ENCODE measurements at regions not wholly inside any gene's neighbourhood (a gene's known extent, or its start where the extent isn't known, plus 50 kb on each side); places are given as distances from the start of the nearest gene placed in this dataset.
"Not testable (repeated sequence)": the region's sequence is repeated elsewhere in the genome, so short reads cannot be mapped to it uniquely, and the experiment has no call there.

DNA sequence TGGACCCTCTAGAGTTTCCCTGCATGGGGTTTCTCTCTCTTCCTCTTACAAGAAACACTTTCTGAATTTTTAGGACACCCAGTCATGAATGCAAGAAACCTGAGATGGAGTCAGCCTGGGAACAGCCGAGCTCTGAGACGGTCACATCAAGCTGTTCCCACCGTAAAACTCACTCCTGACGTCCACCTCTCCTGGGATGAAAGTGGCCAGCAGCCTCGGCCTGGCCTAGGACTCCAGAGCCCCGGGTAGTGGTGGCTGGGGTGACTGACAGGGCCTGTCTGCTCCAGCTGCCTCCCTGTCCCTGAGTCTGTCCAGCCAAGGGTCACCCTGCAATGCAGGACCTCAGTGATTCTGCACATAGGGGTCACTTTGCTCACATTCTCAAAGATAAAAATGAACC is 217.8 kb downstream of the SHOX start:
- DNase-seq (ENCODE audit: low spot score): no peak

DNA sequence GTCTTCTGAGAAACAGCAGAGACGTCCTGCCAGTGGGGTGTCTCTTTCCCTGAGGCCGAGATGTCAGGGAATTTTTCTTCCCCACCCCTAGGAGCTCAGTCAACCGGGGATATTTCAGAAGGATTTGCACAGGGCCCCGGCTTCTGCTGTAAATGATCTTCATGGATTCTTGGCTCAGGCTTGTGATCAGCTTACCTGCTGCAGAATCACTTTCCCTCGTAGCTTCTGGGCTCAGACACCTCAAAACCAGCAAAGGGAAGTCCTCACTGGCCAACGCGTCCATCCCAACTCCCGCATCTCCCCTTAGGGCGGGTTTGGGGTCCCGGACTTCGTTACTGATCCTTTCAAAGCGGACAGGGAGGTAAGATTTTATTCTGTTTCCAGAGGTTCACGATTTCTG is 212.7 kb downstream of the SHOX start:
- DNase-seq (ENCODE audit: low spot score): no peak

DNA sequence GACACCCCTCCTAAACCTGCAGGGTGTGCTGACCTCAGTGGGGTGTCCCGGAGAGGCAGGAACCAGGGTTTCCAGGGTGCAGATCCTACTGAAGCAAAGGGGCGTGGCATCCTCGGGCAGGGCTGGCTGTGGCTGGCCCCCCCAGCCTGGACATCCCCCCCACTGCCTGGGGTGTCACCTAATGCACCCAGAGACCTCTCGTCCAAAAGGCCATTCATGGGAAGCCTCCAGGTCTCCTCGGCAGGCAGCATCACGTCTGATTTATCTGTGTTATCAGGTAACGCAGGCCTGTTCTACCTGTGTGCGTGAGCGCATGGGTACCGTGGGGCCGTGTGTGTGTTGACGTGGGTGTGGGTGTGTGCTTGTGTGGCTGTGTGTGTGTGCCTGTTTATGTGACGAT is 210.0 kb downstream of the SHOX start:
- no peak for DNase-seq (ENCODE audit: low spot score)

DNA sequence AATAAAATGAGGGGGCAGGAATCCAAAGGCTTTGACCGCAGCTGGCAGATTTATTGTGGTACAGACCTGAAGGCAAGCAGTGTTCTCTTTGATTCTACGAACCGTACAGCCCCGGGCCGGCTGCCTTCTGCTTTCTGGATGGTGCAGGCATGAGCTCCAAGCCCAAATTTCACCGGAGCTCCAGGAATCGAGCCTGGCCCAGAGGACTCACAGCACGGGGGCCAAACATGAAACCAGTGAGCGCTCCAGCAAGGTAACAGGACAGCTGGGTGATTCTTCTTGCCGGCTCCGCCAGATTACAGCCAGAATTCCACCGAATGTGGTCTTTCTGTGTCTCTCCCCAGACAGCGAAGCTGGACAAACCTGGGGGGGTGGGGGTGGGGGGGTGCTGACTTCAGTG is 208.1 kb downstream of the SHOX start:
- not testable (repeated sequence) for DNase-seq (ENCODE audit: low spot score)

DNA sequence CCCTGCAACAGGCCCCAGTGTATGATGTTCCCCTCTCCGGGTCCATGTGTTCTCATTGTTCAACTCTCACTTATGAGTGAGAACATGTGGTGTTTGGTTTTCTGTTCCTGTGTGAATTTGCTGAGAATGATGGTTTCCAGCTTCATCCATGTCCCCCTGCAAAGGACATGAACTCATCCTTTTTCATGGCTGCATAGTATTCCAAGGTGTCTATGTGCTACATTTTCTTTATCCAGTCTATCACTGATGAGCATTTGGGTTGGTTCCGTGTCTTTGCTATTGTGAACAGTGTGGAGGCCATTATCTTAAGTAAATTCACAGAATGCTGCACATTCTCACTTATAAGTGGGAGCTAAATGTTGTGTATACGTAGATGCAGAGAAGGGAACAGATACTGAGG is 205.3 kb downstream of the SHOX start:
- DNase-seq (ENCODE audit: low spot score): not testable (repeated sequence)

DNA sequence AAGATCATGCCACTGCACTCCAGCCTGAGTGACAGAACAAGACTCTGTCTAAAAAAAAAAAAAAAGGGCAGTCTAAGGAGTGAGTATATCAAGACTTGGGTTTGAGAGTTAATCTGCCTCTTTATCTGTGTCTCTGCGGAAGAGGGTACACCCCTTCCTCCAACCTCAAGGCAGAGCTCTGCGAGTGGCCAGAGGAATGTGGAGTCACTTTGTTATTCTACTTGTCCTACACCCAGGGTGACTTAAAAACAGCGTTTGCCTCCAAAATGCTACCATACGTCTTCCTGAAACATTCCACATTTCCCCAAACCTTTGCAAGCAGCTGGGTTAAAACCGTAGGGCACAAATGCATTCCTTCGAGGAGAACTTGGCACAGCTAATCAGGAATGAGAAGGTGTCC is 199.9 kb downstream of the SHOX start:
- no peak for DNase-seq (ENCODE audit: low spot score)

DNA sequence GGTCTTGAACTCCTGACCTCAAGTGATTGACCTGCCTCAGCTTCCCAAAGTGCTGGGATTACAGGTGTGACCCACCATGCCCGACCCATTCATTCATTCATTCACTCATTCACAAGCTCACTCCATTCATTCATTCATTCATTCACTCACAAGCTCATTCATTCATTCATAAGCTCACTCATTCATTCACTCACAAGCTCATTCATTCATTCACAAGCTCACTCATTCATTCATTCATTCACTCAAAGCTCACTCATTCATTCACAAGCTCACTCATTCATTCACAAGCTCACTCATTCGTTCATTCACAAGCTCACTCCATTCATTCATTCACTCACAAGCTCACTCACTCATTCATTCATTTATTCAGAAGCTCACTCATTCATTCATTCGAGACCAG is 198.6 kb downstream of the SHOX start:
- no peak for DNase-seq (ENCODE audit: low spot score)

DNA sequence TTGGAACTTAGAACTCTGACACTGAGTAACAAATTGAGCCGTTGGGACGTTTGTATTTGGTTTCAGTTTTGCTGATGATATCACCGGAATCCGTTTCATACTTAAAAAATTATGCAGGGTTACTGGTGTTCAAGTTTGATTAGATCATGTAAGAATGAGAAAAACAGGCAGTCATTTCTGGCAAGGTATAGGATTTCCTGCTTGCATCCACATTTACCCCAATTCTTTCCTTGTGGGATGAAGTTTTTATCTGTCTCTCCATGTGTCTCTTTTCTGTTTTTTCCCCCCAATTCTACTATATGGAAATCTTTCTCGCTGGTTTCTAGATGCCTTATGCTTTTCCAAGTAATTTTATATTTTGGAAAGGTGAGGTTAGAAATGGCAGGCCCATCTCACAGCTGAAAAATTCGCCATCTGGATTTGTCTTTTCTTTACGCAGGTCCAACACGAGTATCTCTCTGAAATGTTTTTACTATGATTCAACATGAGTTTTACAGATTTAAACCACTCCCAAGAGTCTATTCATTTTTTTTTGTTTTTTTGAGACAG is 197.9 kb downstream of the SHOX start:
- DNase-seq (ENCODE audit: low spot score): no peak

DNA sequence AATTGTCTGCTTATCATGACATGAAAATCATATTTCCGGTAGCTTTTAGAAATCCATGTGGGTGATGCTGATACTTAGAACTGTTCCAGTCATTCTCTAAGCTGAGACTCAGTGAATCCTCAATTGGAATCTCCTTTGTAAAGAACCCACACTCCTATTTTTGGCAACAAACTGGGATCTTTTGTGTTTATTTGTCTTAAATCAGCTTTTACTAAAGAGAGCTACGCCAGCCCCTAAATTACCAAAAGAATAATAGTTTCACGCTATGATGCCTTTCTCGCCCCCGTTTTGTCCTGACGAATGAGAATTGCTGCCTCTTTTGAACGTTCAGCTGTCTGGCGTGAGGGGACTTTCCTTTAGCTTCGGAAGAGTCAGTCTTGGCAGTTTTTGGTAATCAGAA is 195.9 kb downstream of the SHOX start:
- DNase-seq (ENCODE audit: low spot score): no peak

DNA sequence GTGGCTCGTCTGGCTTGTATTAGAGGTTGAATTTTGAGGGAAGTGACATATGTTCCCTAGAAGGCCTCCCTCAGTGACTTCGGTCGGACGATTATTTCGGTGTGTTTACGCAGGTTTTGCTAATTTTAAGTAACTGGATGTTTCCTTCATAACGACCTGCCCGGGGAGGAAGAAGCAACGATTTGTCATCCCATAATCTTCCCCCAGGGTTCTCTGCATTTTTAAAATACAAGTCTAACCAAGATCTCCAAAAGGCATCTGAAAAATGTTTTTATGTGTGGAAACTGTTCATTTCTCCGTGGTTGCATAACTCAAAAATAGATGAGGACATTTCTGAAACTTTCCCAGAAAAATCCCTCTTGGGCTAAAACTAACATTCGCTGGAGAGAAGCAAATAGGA is 195.4 kb downstream of the SHOX start:
- DNase-seq (ENCODE audit: low spot score): no peak

DNA sequence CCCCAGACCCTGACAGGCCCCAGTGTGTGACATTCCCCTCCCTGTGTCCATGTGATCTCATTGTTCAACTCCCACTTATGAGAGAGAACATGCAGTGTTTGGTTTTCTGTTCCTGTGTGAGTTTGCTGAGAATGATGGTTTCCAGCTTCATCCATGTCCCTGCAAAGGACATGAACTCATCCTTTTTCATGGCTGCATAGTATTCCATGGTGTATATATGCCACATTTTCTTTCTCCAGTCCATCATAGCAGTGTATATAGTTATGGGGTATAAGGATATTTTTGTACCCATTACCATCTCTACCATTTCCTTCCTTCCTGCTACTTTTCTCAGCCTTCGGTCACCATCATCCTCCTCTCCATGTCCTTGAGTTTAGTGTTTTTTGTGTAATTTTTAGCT is 192.5 kb downstream of the SHOX start:
- DNase-seq (ENCODE audit: low spot score): not testable (repeated sequence)

DNA sequence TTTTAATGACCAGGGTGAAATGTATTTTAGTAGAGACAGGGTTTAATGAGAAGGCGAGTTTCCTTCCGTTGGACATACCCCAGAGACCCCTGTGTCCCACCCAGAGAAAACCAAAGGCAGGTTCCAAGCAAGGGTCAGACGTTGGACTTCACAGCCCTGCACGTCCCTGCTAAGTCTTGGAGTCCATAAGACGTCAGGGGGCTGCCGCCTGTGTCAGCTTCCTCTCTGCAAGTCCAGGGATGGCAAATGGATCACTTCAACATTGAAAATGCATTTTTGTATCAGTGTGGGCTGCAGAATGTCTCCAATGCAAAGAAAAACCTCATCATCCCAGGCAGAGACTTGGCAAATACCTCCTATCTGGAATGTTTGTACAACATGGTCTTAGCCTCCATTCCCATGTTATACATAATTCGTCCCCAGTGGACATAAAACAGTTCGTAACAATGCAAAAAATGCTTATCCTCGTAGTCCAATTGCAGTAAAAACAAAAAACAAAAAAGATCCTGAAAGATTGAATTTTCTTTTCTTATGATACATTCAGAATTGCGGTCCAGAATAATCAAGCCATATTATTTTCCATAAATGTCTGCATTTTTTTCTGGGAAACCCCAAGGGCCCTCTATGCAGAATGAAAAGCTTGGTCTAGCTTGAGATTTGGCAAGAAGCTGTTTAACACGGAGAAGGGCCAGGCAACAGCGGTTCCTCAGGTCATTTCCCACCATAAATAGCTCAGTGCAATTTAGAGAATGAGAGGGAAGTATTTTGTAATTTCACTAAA is 190.9 kb downstream of the SHOX start:
- no peak for DNase-seq (ENCODE audit: low spot score)

DNA sequence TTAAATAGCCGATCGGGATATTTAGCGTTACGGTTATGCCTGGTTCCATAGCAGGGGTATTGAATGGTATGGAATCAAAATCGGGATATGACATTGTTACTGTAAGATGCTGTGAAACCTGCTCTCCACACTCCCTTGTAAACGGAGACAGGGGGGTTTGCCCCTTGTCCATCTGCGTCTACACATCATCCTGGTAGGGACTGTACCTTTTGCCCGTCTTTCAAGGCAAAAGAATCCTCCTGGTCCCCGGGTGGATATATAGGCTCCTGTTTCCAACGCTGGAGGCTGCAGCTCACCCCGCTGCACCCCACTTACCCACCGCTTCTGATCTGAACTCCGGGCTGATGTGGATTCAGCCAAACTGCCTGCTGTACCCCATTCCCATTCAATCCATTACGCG is 189.1 kb downstream of the SHOX start:
- no peak for DNase-seq (ENCODE audit: low spot score)

DNA sequence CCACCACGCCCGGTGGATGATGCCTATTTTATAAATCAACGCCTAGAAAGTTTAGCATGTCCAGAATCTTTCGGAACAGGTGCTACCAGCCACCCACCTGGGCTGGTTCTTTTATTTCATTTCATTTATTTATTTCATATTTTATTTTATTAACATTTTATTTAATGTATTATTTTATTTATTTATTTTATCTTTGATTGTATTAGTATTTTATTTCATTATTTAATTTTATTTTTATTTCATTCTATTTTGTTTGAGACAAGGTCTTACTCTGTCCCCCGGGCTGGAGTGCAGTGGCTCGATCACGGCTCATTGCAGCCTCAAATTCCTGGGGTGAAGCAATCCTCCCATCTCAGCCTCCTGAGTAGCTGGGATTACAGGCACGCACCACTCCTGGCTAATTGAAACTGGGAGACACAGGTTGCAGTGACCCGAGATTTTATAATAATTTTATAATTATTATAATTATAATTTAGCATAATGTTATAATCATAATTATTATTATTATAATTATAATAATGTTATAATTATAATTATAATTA is 187.2 kb downstream of the SHOX start:
- DNase-seq (ENCODE audit: low spot score): no peak

DNA sequence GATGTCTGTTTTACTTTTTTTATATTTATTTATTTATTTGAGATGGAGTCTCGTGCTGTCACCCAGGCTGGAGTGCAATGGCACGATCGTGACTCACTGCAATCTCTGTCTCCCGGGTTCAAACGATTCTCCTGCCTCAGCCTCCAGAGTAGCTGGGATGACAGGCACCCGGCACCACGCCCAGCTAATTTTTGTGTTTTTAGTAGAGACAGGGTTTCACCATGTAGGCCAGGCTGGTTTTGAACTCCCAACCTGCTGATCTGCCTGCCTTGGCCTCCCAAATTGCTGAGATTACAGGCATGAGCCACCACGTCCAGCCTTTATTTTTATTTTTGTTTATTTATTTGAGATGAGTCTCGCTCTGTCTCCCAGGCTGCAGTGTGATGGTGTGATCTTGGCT is 186.6 kb downstream of the SHOX start:
- not testable (repeated sequence) for DNase-seq (ENCODE audit: low spot score)

DNA sequence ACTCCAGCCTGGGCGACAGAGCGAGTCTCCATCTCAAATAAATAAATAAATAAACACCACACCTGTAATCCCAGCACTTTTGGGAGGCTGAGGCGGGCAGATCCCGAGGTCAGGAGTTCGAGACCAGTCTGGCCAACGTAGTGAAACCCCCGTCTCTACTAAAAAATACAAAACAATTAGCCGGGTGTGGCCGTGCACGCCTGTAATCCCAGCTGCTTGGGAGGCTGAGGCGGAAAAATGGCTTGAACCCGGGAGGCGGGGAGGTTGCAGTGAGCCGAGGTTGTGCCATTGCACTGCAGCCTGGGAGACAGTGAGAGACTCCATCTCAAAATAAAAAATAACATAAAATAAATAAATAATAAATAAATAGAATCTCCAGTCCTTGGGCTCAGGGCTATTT is 185.8 kb downstream of the SHOX start:
- no peak for DNase-seq (ENCODE audit: low spot score)

DNA sequence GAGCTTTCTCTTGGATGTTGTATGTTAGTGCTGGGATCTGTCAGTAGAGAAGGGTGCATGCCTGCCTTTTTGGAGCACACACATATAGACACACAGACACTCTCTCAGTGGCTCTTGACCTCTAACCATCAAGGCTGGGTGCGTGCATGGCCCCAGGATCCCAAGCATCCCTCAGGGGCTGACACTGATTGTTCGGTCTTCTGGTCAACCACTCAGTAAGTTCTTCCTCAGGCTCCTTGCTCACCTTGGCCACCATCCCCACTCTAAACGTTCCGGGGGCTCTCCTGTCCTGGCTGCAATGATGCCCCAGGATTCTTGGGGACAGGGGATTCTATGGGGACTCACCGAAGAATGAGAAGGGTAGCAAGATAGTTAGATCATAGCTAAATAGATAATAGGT is 179.6 kb downstream of the SHOX start:
- no peak for DNase-seq (ENCODE audit: low spot score)

DNA sequence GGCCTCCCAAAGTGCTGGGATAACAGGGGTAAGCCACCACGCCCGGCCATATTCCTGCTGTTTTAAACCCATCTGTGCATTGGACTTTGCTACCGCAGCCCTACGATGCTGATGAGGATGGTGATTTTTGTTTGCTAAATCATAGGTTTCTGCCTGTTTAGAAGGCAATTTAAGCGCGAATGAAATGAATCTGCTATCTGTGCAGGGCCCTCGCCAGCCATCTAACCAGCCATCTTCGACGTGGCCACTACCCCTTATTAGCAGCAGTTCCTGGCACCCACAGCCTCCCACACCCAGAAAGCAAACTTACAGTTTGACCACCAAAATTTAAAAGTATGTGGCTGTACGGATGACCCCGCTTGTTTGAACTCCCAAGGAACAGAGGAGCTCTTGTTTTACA is 178.5 kb downstream of the SHOX start:
- DNase-seq (ENCODE audit: low spot score): no peak

DNA sequence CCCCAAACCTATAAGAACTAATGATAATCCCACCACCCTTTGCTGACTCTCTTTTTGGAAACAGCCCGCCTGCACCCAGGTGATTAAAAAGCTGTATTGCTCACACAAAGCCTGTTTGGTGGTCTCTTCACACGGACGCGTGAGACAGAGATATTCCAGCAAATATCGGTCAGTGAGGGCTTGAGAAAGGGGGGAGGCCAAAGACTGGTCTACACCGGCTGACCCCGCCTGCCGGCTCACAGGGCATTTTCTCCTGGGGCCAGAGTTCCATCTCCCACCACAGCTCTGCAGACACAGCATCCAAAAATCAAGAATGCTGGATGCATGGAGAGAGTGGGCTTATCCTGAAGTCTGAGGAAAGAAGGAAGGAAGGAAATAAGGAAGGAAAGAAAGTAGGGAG is 176.0 kb downstream of the SHOX start:
- no peak for DNase-seq (ENCODE audit: low spot score)

DNA sequence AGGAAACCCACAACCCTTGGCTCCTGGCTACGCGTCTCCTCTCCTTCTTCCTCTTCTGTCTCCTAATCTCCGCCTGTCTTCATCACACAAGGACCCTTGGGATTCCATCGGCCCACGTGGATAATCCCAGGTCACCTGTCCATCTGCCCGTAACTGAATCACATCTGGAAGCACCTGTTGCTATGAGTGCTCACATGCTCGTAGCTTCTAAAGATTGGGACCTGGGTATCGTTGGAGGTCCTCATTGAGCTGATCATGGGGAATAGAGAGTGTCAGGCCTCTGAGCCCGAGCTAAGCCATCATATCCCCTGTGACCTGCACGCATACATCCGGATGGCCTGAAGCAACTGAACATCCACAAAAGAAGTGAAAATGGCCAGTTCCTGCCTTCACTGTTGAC is 175.4 kb downstream of the SHOX start:
- DNase-seq (ENCODE audit: low spot score): no peak

DNA sequence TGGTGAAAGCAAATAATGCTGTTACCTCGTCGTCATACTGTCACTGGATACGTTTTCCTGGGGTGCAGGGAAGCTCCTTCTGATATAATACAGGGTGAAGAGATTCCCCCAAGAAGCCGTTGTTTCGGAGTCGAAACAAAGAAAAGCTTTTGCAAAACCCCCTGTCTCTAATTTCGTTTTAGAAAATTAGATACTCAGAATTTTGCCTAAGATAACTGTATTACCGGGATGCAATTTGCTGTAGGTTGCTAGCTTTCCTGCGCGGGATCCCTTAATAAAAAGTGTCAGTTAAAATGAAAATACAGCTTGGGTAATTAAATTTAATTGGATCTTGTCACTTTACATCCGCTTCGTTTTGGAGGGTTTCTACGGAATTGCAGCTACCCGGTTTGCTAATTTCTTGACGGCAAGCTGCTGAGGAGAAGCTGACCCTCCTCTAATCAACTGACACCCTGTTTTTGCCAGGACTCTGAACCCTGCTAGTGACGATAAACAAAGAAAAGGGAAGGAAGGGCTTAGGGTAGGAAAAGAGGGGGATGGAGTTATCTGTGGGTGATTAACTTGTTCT is 174.6 kb downstream of the SHOX start:
- DNase-seq (ENCODE audit: low spot score): no peak

DNA sequence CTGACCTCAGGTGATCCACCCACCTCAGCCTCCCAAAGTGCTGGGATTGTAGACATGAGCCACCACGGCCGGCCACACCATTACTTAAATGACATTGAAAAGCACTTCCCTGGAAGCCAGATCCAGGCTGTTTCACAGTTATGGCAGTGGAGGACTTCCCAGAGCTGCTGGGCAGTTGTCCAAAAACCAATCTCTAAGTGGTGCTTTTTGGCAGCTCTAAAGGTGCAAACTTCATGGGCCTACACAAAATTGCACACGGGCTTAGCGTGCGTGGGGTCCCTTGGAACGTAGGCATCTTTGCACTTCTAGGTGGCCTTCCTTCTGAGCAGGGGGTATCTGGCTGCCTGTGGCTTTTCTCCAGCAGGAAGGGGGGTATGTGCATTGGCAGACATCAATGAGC is 172.3 kb downstream of the SHOX start:
- DNase-seq (ENCODE audit: low spot score): no peak

DNA sequence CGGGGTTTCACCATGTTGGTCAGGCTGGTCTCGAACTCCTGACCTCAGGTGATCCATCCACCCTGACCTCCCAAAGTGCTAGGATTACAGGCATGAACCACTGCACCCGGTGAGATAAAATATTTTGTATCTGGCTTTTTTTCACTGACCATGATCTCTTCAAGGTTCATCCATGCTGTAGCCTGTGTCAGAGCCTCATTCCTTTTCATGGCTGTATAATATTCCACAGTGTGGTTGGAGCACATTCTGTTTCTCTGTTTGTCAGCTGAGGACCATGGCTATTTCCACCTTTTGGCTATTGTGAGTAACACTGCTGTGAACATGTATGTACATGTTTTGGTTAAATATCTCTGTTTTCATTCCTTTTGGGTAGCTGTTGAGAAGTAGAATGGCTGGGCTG is 169.2 kb downstream of the SHOX start:
- no peak for DNase-seq (ENCODE audit: low spot score)

DNA sequence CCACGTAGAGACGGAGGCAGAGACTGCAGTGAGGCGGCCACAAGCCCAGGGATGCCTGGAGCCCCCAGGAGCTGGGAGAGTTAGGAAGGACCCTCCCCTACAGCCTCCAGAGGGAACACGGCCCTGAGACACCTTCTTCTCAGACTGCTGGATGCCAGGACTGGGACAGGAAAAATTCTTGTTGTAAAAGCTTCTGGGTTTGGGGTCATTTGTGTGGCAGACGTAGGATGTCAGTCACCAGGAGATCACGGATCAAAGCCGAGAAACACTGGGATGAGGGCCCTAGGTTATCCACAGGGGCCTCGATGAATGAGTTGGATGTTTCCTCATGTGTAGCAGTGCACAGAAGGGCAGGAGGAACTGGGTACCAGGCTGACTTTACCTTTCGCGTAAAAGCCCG is 163.7 kb downstream of the SHOX start:
- DNase-seq (ENCODE audit: low spot score): no peak
